ENCODE measurements at regions not wholly inside any gene's neighbourhood (a gene's known extent, or its start where the extent isn't known, plus 50 kb on each side); places are given as distances from the start of the nearest gene placed in this dataset.

DNA sequence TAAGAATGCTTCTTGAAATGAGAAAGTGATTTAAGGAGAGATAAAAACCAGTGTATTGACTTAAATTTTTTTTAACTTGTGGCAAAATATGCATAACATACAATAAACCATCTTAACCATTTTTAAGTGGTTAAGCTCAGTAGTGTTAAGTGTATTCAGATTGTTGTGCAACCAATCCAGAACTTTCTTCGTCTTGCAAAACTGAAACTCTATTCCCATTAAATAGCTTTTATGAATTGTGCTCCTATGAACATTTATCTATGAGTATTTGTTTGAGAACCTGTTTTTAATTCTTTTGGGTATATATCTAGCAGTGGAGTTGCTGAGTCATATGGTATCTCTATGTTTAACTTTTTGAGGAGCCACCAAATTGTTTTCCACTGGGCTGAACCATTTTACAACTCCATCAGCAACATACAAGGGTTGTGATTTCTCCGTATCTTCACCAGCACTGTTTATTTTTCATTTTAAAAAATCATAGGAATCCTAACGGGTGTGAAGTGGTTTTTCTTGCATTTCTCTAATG, 76.6 kb upstream of the ACTBL2 start:
- Histone ChIP-seq H3K23ac (ENCODE audit: insufficient read length) (no peak overlapping the region), H2AFZ (ENCODE audit: low read length) (no peak overlapping the region), H2BK120ac (replicated peaks; ENCODE audit: low read depth, low read length) (no peak overlapping the region), H3K23me2 (ENCODE audit: low read depth, low read length) (no peaks in the 10 kb centered on the region), H3K4ac (replicated peaks; ENCODE audit: insufficient read length, low read depth, low read length) (no peak overlapping the region), H2BK5ac (ENCODE audit: low read depth, low read length) (no peak overlapping the region), H3K9me3 (ENCODE audit: insufficient read depth in 2 of 2, low read depth in 1 of 2, low read length in 1 of 2) (no peaks in the 10 kb centered on the region), H3K9ac (replicated peaks in 1 of 4; ENCODE audit: extremely low read depth in 1 of 4, low read depth in 3 of 4, low read length in 3 of 4) (no peak overlapping the region), H2AK5ac (ENCODE audit: low read depth, low read length) (no peak overlapping the region), H2BK12ac (ENCODE audit: low read depth, low read length) (no peak overlapping the region), H3K79me1 (ENCODE audit: low read depth, low read length) (no peaks in the 10 kb centered on the region), H3K27ac (ENCODE audit: low read depth, low read length) (no peak overlapping the region), H3K4me2 (ENCODE audit: insufficient read depth in 1 of 2, low read depth in 2 of 2, low read length in 2 of 2) (no peak overlapping the region), H3K18ac (ENCODE audit: extremely low read depth, low read length) (no peak overlapping the region), H2BK15ac (ENCODE audit: low read length) (no peak overlapping the region), H4K5ac (ENCODE audit: insufficient read length, low read depth, low read length) (no peak overlapping the region), H3K36me3 (ENCODE audit: control insufficient read depth in 2 of 4, insufficient read depth in 4 of 4, low read length in 3 of 4) (no peaks in the 10 kb centered on the region), H3K4me3 (ENCODE audit: extremely low read depth in 1 of 4, insufficient read depth in 2 of 4, low read depth in 3 of 4, low read length in 4 of 4) (no peak overlapping the region), H3K14ac (ENCODE audit: insufficient read length) (no peak overlapping the region), H4K8ac (ENCODE audit: extremely low read depth, insufficient read depth, low read length) (no peak overlapping the region), H2BK20ac (ENCODE audit: low read length) (no peak overlapping the region), H3K56ac (replicated peaks; ENCODE audit: insufficient read length, low read depth, low read length) (no peak overlapping the region), H4K20me1 (replicated peaks in 1 of 2; ENCODE audit: control insufficient read depth in 1 of 2, insufficient read depth in 2 of 2, low read length in 2 of 2) (no peaks in the 10 kb centered on the region), H3K4me1 (replicated peaks in 1 of 4; ENCODE audit: control insufficient read depth in 3 of 4, insufficient read depth in 4 of 4, low read length in 3 of 4) (no peaks in the 10 kb centered on the region), H3K27me3 (replicated peaks in 1 of 4; ENCODE audit: control insufficient read depth in 3 of 4, extremely low read depth in 1 of 4, insufficient read depth in 3 of 4, low read length in 3 of 4) (no peaks in the 10 kb centered on the region), H3K79me2 (ENCODE audit: control insufficient read depth in 1 of 2, insufficient read depth in 2 of 2, low read length in 2 of 2) (no peaks in the 10 kb centered on the region), H4K91ac (replicated peaks; ENCODE audit: insufficient read length, low read length) (no peak overlapping the region)
- ChIA-PET POLR2A (ENCODE audit: partially characterized antibody) (no interaction called here), CTCF (ENCODE audit: partially characterized antibody) (no interaction called here)
- FAIRE-seq (no peak), DNase-seq (ENCODE audit: low read depth in 1 of 2, low spot score in 2 of 2) (no peak)
- 84% methylated on average over 3 of the region's 3 CpGs; no CpG with 5 or more reads in 1 of the 2 experiments for WGBS, 2 experiments (ENCODE audit: extremely low coverage in 1 of 2, insufficient coverage in 1 of 2, insufficient read length in 1 of 2, insufficient replicate concordance in 2 of 2, low coverage in 1 of 2, low lambda C conversion rate in 2 of 2, missing lambda C conversion rate in 1 of 2)
- TF ChIP-seq BCL11A (IDR thresholded peaks at IDR 0.05; ENCODE audit: low read depth in 2 of 2, low read length in 2 of 2) (no peak), POU5F1 (IDR thresholded peaks at IDR 0.05; ENCODE audit: low read depth, low read length) (no peak), KDM4A (IDR thresholded peaks at IDR 0.05; ENCODE audit: low read depth, low read length, severe bottlenecking) (no peak), SIN3A (conservative IDR thresholded peaks at IDR 0.05 in 1 of 2, IDR thresholded peaks at IDR 0.05 in 1 of 2; ENCODE audit: low read depth in 1 of 2, low read length in 2 of 2) (no peak), CBX8 (IDR thresholded peaks at IDR 0.05; ENCODE audit: borderline replicate concordance, low read depth, low read length) (no peak), PHF8 (conservative IDR thresholded peaks at IDR 0.05; ENCODE audit: low read depth, low read length) (no peak), RNF2 (IDR thresholded peaks at IDR 0.05; ENCODE audit: borderline replicate concordance, low read depth, low read length, missing control alignments, poor library complexity, severe bottlenecking) (no peak)
- TF ChIP-seq, protein P1, sequence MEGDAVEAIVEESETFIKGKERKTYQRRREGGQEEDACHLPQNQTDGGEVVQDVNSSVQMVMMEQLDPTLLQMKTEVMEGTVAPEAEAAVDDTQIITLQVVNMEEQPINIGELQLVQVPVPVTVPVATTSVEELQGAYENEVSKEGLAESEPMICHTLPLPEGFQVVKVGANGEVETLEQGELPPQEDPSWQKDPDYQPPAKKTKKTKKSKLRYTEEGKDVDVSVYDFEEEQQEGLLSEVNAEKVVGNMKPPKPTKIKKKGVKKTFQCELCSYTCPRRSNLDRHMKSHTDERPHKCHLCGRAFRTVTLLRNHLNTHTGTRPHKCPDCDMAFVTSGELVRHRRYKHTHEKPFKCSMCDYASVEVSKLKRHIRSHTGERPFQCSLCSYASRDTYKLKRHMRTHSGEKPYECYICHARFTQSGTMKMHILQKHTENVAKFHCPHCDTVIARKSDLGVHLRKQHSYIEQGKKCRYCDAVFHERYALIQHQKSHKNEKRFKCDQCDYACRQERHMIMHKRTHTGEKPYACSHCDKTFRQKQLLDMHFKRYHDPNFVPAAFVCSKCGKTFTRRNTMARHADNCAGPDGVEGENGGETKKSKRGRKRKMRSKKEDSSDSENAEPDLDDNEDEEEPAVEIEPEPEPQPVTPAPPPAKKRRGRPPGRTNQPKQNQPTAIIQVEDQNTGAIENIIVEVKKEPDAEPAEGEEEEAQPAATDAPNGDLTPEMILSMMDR (IDR thresholded peaks at IDR 0.05; ENCODE audit: control extremely low read depth in 1 of 3, insufficient read depth in 1 of 3, low read depth in 1 of 3, low read length in 3 of 3) = no peak
- TF ChIP-seq, protein P2, sequence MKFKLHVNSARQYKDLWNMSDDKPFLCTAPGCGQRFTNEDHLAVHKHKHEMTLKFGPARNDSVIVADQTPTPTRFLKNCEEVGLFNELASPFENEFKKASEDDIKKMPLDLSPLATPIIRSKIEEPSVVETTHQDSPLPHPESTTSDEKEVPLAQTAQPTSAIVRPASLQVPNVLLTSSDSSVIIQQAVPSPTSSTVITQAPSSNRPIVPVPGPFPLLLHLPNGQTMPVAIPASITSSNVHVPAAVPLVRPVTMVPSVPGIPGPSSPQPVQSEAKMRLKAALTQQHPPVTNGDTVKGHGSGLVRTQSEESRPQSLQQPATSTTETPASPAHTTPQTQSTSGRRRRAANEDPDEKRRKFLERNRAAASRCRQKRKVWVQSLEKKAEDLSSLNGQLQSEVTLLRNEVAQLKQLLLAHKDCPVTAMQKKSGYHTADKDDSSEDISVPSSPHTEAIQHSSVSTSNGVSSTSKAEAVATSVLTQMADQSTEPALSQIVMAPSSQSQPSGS (IDR thresholded peaks at IDR 0.05; ENCODE audit: low read length) = no peak

Measured in H1 (cell line).